ENCODE measurements at regions not wholly inside any gene's neighbourhood (a gene's known extent, or its start where the extent isn't known, plus 50 kb on each side); places are given as distances from the start of the nearest gene placed in this dataset.

GRCh38 chr20:39632757-39633156, 670.6 kb downstream of the DHX35 start:
- TF ChIP-seq CTCF (IDR thresholded peaks at IDR 0.05) (no peak), POLR2AphosphoS5 (IDR thresholded peaks at IDR 0.05) (no peak), POLR2A (IDR thresholded peaks at IDR 0.05) (no peak), EP300 (IDR thresholded peaks at IDR 0.05) (no peak)
